Ascending aorta (tissue), 2 donors: ENCODE measurements at regions not wholly inside any gene's neighbourhood (a gene's known extent, or its start where the extent isn't known, plus 50 kb on each side); places are given as distances from the start of the nearest gene placed in this dataset.

Source experiments
- DNase-seq, 2 donors: peaks; one replicate each; pipeline ENCODE4 v3.0.0-alpha.2; 2019; ENCODE audit warnings: low spot score in 2 of 2
- H3K27ac ChIP-seq, 2 donors: fragments of 200-600 bp; sonication (generic); one replicate each; pipeline ENCODE4 v1.5.1; 2016 to 2017; ENCODE audit warnings: mild to moderate bottlenecking in 1 of 2
- H3K27me3 ChIP-seq: fragments of 200-600 bp; sonication (generic); one replicate; pipeline ENCODE4 v1.5.1; 2017
- H3K36me3 ChIP-seq, 2 donors: fragments of 200-600 bp; sonication (generic); one replicate each; pipeline ENCODE4 v1.5.1; 2016
- H3K4me1 ChIP-seq, 2 donors: fragments of 200-600 bp; sonication (generic); one replicate each; pipeline ENCODE4 v1.5.1; 2016 to 2017; ENCODE audit warnings: mild to moderate bottlenecking in 1 of 2
- H3K4me3 ChIP-seq, 2 donors: fragments of 200-600 bp; sonication (generic); one replicate each; pipeline ENCODE4 v1.5.1; 2016 to 2017; ENCODE audit warnings: mild to moderate bottlenecking in 1 of 2
- H3K9me3 ChIP-seq, 2 donors: fragments of 200-600 bp; sonication (generic); one replicate each; pipeline ENCODE4 v1.5.1; 2016
- CTCF ChIP-seq, 3 experiments: fragments of 200-600 bp in 2 of 3; fragments of 450-650 bp in 1 of 3; sonication (generic) in 2 of 3; IDR thresholded peaks; one replicate each; pipeline ENCODE4 v1.5.1; 2016 to 2019; ENCODE audit warnings: antibody characterized with exemption in 3 of 3, mild to moderate bottlenecking in 1 of 3, moderate library complexity in 1 of 3
- intact Hi-C: fragments of 100-400 bp; cut with DNase I; formaldehyde crosslinking; loops from one replicate; pipeline ENCODE4 v1.15.1; 2023

- Histone ChIP-seq H3K4me1 (no peaks in the 10 kb centered on the region), H3K27me3 (no peaks in the 10 kb centered on the region), H3K27ac (no peak overlapping the region), H3K9me3 (no peaks in the 10 kb centered on the region), H3K4me3 (no peak overlapping the region), H3K36me3 (no peaks in the 10 kb centered on the region)
- intact Hi-C loops: no loop called here
- no peak for DNase-seq
- TF ChIP-seq CTCF (IDR thresholded peaks at IDR 0.05): no peak
These were observed 79.9 kb upstream of the SLC1A3 start for GRCh38 chr5:36526537-36526936.

- no peak for DNase-seq
- intact Hi-C loops: no loop called here
- no peaks in the 10 kb centered on the region for H3K9me3 ChIP-seq
- TF ChIP-seq CTCF (IDR thresholded peaks at IDR 0.05): no peak
- H3K4me3 ChIP-seq: no peak overlapping the region
- no peaks in the 10 kb centered on the region for H3K36me3 ChIP-seq
- H3K4me1 ChIP-seq: no peaks in the 10 kb centered on the region
- H3K27me3 ChIP-seq: no peaks in the 10 kb centered on the region
- no peak overlapping the region for H3K27ac ChIP-seq
These were observed 77.8 kb upstream of the SLC1A3 start for GRCh38 chr5:36528588-36528987.

GRCh38 chr5:36529142-36529541 is 77.3 kb upstream of the SLC1A3 start:
- intact Hi-C loops: no loop called here
- Histone ChIP-seq H3K4me1 (no peaks in the 10 kb centered on the region), H3K36me3 (no peaks in the 10 kb centered on the region), H3K27me3 (no peaks in the 10 kb centered on the region), H3K9me3 (no peaks in the 10 kb centered on the region), H3K4me3 (no peak overlapping the region), H3K27ac (no peak overlapping the region)
- no peak for TF ChIP-seq CTCF (IDR thresholded peaks at IDR 0.05)
- DNase-seq: no peak

DNA sequence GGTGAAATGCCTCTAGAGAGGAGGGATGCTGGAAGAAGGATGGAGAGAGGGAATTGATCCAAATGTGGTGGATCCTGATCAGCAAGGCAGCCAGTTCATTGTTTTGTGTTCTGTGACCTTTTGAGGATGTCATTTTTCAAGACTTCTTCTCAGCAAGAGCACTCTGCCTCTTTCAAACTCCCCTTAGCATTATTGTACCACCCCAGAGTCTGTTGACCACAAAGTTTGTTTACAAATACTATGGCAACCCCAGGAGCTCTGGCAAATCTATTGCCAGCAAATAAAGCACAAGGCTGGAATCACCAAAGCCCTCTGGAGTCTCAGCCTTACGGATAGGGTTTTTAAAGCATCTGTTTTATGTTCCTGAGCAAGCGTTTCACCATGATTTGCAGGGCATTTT is 76.2 kb upstream of the SLC1A3 start:
- H3K27ac ChIP-seq: no peak overlapping the region
- intact Hi-C loops: no loop called here
- H3K4me3 ChIP-seq: no peak overlapping the region
- H3K4me1 ChIP-seq: no peaks in the 10 kb centered on the region
- no peak for DNase-seq
- TF ChIP-seq CTCF (IDR thresholded peaks at IDR 0.05): no peak
- no peaks in the 10 kb centered on the region for H3K9me3 ChIP-seq
- H3K36me3 ChIP-seq: no peaks in the 10 kb centered on the region
- no peaks in the 10 kb centered on the region for H3K27me3 ChIP-seq

- DNase-seq: no peak
- intact Hi-C loops: no loop called here
- H3K27ac ChIP-seq: no peak overlapping the region
- no peak for TF ChIP-seq CTCF (IDR thresholded peaks at IDR 0.05)
- no peaks in the 10 kb centered on the region for H3K4me1 ChIP-seq
- no peaks in the 10 kb centered on the region for H3K9me3 ChIP-seq
- H3K36me3 ChIP-seq: no peaks in the 10 kb centered on the region
- no peak overlapping the region for H3K4me3 ChIP-seq
- H3K27me3 ChIP-seq: no peaks in the 10 kb centered on the region
These were observed 75.0 kb upstream of the SLC1A3 start for GRCh38 chr5:36531401-36531800.

DNA sequence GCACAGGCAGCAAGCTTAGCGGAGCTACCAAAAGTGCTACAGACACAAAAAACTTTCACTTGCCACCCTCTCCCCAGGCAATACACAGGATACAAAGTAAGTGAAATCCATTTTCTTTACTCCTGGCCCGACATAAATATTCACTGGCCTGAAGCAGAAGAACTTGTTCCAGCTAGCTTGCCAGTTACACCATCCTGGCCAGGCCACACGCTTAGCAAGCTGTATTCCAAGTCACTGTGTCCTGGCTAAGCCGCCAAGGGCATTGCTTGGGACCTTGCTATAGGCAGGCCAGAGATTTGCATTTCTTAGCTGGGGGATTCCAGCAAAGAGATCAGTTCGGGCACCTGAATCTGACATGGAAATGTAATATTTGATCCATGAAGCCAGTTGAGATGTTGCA is 71.0 kb upstream of the SLC1A3 start:
- no peak for DNase-seq
- Histone ChIP-seq H3K36me3 (no peaks in the 10 kb centered on the region), H3K27me3 (no peaks in the 10 kb centered on the region), H3K4me3 (no peak overlapping the region), H3K27ac (no peak overlapping the region), H3K4me1 (no peaks in the 10 kb centered on the region), H3K9me3 (no peaks in the 10 kb centered on the region)
- no peak for TF ChIP-seq CTCF (IDR thresholded peaks at IDR 0.05)
- intact Hi-C loops: no loop called here
